ENCODE measurements at regions not wholly inside any gene's neighbourhood (a gene's known extent, or its start where the extent isn't known, plus 50 kb on each side); places are given as distances from the start of the nearest gene placed in this dataset.
A peak's percentile ranks its signal among the peaks of the same experiment; 100 is the strongest.

DNA sequence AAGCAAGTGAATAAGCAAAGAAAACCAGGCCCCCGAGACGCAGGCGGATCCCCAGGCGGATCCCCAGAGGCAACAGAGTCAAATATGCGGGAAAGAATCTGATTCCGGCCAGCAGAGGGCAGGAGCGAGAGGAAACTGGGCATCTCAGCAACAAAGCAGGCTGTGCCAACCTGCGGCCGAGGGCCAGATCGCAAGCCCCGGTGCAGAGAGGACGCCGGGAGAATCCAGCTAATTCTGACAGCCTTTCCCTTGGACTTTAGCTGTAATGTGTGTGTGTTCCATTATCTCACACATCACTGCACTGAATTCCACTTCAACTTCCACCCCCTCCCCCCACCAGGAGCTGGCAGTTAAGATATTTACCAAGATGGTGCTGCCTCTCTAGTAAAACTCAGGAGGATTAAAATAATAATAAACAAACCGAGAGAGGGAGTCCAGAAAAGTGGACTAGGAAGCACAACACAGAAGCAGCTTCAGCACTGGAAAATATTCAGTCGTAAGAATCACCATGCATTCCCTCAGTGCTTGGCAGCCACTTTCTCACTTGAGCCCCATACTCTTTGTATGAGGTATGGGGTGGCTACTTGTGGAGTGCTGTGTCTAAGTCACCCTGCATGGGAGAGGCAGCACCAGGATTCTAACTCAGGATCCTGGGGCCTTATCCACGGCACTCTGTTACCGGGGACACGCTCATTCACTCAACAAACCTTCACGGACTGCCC lies 66.2 kb upstream of the SNX9 start (continued):
- TF ChIP-seq, protein P1, sequence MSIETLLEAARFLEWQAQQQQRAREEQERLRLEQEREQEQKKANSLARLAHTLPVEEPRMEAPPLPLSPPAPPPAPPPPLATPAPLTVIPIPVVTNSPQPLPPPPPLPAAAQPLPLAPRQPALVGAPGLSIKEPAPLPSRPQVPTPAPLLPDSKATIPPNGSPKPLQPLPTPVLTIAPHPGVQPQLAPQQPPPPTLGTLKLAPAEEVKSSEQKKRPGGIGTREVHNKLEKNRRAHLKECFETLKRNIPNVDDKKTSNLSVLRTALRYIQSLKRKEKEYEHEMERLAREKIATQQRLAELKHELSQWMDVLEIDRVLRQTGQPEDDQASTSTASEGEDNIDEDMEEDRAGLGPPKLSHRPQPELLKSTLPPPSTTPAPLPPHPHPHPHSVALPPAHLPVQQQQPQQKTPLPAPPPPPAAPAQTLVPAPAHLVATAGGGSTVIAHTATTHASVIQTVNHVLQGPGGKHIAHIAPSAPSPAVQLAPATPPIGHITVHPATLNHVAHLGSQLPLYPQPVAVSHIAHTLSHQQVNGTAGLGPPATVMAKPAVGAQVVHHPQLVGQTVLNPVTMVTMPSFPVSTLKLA (conservative IDR thresholded peaks at IDR 0.05): no peak
- TF ChIP-seq NFE2 (IDR thresholded peaks at IDR 0.05; ENCODE audit: low read depth) (0 out of 2 replicates have a peak, but pooled peaks have one; percentile 6), ZNF699 (CRISPR knock-in tag; IDR thresholded peaks at IDR 0.05; ENCODE audit: insufficient replicate concordance) (no peak), LCOR (CRISPR knock-in tag; IDR thresholded peaks at IDR 0.05) (0 out of 2 replicates have a peak, but pooled peaks have one; percentile 32), SP1 (CRISPR knock-in tag; IDR thresholded peaks at IDR 0.05) (0 out of 2 replicates have a peak, but pooled peaks have one; percentile 54), ZBTB17 (CRISPR knock-in tag; IDR thresholded peaks at IDR 0.05) (no peak), JUN (IDR thresholded peaks at IDR 0.05; ENCODE audit: borderline replicate concordance, low read depth, low read length) (peak; percentile 27; the same call in 1 of the 2 replicates), JUN (CRISPR knock-in tag; IDR thresholded peaks at IDR 0.05; ENCODE audit: borderline replicate concordance) (no peak), SRSF1 (IDR thresholded peaks at IDR 0.05; ENCODE audit: low read depth, low read length) (no peak), SRF (CRISPR knock-in tag; IDR thresholded peaks at IDR 0.05) (0 out of 4 replicates have a peak, but pooled peaks of 1 of the 2 experiments have one; percentile 14), POLR2H (tag; IDR thresholded peaks at IDR 0.05; ENCODE audit: low read depth) (no peak), ZEB2 (IDR thresholded peaks at IDR 0.05) (0 out of 2 replicates have a peak, but pooled peaks have one; percentile 28), SOX6 (IDR thresholded peaks at IDR 0.05) (0 out of 2 replicates have a peak, but pooled peaks have one; percentile 12), MYC (IDR thresholded peaks at IDR 0.05; ENCODE audit: low read depth, low read length) (no peak), MYC (CRISPR knock-in tag; IDR thresholded peaks at IDR 0.05; ENCODE audit: borderline replicate concordance, low read depth) (no peak), ARNT (IDR thresholded peaks at IDR 0.05) (0 out of 4 replicates have a peak, but pooled peaks of 1 of the 2 experiments have one; percentile 39), CBFB (CRISPR knock-in tag; IDR thresholded peaks at IDR 0.05) (peak; percentile 54; the same call in 1 of the 2 replicates), ARID1B (IDR thresholded peaks at IDR 0.05) (peak; percentile 19; the same call in 1 of the 2 replicates), GTF2F1 (IDR thresholded peaks at IDR 0.05; ENCODE audit: low read depth, low read length) (no peak), MTA1 (IDR thresholded peaks at IDR 0.05; ENCODE audit: borderline replicate concordance) (peak; percentile 30; the same call in 1 of the 2 replicates), PTRF (tag; IDR thresholded peaks at IDR 0.05) (no peak)
- TF ChIP-seq, protein P2, sequence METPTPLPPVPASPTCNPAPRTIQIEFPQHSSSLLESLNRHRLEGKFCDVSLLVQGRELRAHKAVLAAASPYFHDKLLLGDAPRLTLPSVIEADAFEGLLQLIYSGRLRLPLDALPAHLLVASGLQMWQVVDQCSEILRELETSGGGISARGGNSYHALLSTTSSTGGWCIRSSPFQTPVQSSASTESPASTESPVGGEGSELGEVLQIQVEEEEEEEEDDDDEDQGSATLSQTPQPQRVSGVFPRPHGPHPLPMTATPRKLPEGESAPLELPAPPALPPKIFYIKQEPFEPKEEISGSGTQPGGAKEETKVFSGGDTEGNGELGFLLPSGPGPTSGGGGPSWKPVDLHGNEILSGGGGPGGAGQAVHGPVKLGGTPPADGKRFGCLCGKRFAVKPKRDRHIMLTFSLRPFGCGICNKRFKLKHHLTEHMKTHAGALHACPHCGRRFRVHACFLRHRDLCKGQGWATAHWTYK (CRISPR knock-in tag; IDR thresholded peaks at IDR 0.05): 0 out of 2 replicates have a peak, but pooled peaks have one; percentile 28
- TF ChIP-seq, protein P3, sequence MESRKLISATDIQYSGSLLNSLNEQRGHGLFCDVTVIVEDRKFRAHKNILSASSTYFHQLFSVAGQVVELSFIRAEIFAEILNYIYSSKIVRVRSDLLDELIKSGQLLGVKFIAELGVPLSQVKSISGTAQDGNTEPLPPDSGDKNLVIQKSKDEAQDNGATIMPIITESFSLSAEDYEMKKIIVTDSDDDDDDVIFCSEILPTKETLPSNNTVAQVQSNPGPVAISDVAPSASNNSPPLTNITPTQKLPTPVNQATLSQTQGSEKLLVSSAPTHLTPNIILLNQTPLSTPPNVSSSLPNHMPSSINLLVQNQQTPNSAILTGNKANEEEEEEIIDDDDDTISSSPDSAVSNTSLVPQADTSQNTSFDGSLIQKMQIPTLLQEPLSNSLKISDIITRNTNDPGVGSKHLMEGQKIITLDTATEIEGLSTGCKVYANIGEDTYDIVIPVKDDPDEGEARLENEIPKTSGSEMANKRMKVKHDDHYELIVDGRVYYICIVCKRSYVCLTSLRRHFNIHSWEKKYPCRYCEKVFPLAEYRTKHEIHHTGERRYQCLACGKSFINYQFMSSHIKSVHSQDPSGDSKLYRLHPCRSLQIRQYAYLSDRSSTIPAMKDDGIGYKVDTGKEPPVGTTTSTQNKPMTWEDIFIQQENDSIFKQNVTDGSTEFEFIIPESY (CRISPR knock-in tag; IDR thresholded peaks at IDR 0.05): peak; percentile 89

All from K562 (cell line).